HG03060 (cell line): ENCODE measurements at regions not wholly inside any gene's neighbourhood (a gene's known extent, or its start where the extent isn't known, plus 50 kb on each side); places are given as distances from the start of the nearest gene placed in this dataset.
"Not testable (repeated sequence)": the region's sequence is repeated elsewhere in the genome, so short reads cannot be mapped to it uniquely, and the experiment has no call there.

ENCODE experiments used
- ATAC-seq: cut with Tn5 transposase; IDR thresholded peaks from one replicate; pipeline ENCODE4 v1.9.1; 2021; ENCODE audit warnings: low read depth, moderate number of reproducible peaks; ENCODE audit not compliant: unreplicated experiment

DNA sequence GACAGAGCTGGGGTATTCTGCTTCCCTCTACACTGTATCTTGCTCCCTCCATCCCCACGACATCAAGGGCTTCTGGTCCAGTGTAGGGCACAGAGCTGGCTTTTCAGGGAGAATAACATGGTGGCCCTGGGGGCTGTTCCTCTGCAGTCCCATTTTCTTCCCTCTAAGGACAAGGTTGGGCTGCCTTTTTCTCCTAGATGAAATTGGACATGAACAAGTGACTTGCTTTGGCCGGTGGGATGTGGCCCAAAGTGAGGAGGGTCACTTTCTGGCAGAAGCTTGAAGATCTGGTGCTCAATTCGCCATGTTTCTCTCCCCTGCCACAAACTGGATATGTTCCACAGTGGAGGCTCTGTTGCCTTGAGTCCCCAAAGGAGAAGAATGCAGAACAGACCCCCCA lies 235.7 kb downstream of the EMX2 start:
- ATAC-seq = no peak

DNA sequence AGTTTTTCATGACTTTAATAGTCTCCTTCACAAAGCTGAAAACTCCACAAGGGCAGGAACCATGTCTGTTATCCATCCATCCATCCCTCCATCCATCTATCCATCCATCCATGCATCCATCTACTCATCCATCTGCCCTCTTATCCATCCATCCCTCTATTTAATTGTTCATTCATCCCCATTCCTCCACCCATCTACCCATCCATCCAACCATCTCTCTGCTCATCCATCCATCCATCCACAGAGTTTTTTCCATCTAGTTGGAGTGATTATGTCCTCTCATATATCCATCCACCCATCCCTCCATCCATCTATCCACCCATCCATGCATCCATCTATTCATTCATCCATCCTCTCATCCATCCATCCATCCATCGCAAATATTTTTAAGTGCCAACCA lies 237.9 kb downstream of the EMX2 start:
- no peak for ATAC-seq

DNA sequence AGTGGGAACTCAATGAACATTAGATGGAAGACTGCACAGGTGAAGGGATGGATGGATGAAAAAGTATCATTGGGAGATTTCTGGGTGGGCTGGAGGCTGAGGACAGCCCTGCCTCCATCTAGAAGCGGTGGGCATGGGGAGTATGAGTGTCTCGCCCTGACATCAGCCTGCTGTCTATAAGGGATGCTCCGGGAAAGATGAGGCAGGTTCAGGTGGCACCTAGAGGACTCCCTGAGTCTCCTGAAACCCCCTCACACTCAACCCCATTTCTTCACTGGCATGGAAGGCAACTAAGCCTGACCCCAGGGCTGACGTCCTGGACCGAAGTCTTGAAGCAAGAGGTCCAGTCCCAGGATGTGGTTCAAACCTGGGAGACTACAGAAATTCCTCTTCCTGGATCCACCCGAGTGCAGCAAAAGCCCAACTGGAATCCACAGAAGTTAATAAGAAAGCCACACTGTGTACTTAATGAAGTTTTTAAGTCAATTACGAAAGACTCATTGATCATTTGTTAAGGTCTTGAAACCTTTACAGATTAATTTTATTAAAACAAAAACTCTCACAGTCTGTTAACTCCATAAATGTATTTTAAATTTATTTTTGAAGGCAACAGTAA lies 238.8 kb downstream of the EMX2 start:
- no peak for ATAC-seq

DNA sequence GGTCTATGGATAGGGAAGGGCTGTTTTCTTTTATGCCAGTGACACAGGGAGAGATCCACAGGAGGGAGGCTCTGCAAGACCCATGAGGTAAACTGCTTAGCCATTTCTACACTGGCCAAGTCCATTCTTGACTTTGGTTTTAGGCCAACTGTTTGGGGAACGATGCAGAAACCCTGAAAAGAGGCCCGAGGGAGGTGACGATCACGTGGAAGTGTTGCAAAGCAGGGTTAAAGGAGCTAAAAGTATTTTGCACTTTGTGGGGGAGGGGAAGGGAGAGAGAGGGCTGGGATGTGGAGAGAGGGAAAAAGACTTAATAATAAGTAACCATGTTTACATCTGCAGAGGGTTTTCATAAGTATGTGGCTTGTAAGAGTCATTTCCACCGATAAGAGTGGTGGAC lies 239.7 kb downstream of the EMX2 start:
- ATAC-seq = no peak

DNA sequence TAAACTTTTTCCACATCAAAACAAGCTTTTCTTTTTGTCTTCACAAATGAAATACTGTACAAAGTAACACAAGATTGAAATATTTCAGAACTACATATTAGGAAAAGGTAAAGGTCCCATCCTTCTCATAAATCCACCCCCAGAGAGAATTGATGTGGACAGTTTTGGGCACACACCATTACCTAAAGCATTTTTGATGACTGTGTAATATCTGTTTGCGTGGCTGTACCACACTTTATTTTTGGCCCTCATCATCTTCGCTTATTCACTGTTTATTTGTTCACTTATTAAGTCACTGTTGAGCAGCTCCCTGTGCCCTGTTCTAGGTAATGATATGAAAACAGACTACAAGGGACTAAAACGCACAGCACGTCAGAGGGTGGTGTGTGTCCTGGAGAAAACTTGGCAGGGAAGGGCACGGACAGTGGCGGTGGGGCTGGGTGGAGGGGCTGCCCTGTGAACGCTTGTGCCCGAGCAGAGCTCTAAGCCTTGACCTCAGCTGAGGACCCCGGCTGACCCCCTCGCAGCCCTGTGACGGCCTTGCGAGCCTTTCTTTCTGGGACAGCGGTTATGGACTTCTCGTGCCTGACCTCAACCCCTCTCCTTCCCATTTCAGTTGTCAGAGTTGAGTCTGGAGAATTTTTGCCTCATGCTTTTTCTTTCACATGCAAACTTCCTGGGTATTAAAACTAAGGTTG lies 241.3 kb downstream of the EMX2 start:
- ATAC-seq = no peak

- ATAC-seq = no peak
Observed at GRCh38 chr10:117784776-117785175, 242.2 kb downstream of the EMX2 start.

- no peak for ATAC-seq
Observed at GRCh38 chr10:117788911-117789310, 246.4 kb downstream of the EMX2 start.

GRCh38 chr10:117790179-117790578 lies 247.6 kb downstream of the EMX2 start:
- ATAC-seq = no peak

DNA sequence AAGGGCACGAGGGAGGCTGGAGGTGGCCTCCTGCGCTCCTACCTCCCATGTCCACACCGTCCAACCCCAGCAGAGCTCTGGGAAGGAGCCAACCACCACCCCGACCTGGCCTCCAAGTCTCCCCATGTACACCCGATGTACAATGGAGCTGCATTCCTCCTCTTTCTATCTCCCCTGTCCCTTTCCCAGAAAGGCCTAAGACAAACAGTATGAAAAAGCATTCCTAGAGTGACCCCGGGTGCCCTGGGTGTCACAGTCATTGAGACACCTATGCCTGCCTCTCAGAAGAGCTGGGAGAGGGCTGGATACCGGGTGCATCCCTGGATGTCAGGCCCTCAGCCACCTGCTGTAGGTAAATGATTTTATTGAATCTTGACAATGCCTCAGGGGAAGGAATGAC lies 248.1 kb downstream of the EMX2 start:
- ATAC-seq = no peak

- ATAC-seq = no peak
Observed at GRCh38 chr10:117792214-117792613, 249.7 kb downstream of the EMX2 start.

GRCh38 chr10:117796130-117796745 lies 250.5 kb downstream of the RAB11FIP2 start:
- no peak for ATAC-seq

- no peak for ATAC-seq
Observed at GRCh38 chr10:117797296-117797695, 249.4 kb downstream of the RAB11FIP2 start.

DNA sequence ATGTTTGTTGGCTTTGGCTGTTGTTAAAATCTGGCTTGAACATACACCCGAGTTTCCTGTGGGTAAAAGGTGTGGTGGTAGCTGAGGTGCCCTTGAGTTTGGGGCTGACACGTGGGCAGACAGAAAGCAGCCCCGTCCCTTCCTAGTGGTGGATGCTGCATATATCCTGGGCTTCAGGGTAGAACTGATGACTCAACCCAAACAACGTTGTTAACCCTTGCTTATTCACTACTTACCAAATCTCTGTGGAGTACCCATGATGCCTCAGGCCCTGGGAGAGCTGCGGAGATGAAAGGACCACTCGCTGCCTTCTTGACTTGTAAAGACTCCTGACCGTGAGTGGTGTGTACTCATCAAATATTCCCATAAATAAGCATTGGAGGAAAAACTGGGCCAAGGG lies 245.1 kb downstream of the RAB11FIP2 start:
- ATAC-seq = no peak

- ATAC-seq = no peak
Observed at GRCh38 chr10:117804470-117805011, 242.2 kb downstream of the RAB11FIP2 start.

DNA sequence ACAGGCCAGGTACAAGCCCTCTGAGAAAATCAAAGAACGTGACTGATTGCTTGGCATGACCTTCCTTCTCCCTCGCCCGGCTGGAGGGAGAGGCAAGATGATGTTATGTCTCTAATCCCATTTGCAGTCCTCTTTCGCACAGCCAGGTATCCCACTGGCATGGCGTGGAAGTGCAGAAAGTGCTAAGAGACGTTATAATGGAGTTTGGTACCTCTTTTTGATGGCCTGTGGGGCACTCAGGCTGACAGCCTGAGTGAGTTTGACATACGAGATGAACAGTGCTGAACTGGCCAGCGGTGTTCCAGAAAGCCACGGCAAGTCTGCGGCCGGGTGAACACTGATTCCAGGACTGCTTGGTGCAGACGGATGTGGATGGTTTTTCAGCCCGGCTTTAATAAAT lies 241.6 kb downstream of the RAB11FIP2 start:
- no peak for ATAC-seq

DNA sequence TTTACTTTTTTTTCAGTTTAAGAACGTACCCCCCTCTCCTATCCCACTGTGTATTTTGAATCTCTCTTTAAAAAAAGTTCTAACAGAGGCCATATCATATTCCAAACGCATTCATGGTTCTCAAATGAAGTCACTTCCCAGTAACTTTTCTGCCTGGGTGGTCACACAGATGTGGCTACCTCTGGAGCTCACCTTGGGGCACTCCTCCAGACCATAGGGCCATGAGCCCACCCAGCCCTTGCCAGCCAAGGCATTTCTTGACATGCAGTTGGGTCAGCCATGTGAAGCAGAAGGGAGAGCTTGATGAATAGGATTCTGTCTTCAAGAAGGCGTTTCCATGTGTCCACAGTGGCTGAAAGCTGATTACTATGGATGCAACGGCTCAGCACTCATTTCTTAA lies 239.3 kb downstream of the RAB11FIP2 start:
- no peak for ATAC-seq

DNA sequence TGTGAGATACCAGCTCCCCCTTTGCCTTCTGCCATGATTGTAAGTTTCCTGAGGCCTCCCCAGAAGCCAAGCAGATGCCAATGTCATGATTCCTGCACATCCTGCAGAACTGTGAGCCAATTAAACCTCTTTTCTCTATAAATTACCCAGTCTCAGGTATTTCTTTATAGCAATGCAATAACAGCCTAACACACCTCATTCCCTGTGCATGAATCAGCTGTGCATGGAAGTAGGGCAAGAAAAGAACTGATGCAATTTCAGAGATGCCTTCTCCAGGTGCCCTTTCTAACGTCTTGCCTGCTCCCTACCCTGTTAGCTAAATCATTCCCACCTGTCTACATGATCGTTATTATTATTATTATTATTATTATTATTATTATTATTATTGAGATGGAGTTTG lies 230.9 kb downstream of the RAB11FIP2 start:
- not testable (repeated sequence) for ATAC-seq

DNA sequence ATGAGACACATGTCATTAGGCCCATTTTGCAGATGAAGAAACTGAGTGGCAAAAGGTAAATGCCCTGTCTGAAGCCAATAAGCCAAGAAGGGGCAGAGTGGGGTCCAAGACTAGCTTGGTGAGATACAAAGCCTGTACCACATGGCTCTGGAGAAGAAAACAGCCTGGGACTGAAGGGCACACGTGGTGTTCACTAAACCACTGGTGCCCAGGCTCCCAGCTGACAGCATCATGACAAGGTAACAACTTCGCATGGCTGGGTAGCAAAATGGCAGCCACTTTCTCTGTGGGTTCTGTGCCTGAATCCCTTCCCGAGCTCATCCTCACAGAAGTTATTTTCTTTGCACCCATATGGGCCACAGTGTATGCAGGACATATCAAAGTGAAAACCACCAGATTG lies 229.6 kb downstream of the RAB11FIP2 start:
- no peak for ATAC-seq

- ATAC-seq = no peak
Observed at GRCh38 chr10:117818721-117819120, 228.0 kb downstream of the RAB11FIP2 start.

GRCh38 chr10:117819304-117819703 lies 227.4 kb downstream of the RAB11FIP2 start:
- ATAC-seq = no peak

GRCh38 chr10:117823980-117824379 lies 222.8 kb downstream of the RAB11FIP2 start:
- ATAC-seq = no peak

- no peak for ATAC-seq
Observed at GRCh38 chr10:117830205-117830604, 216.5 kb downstream of the RAB11FIP2 start.
